Fibroblast of lung (primary cell): ENCODE measurements at regions not wholly inside any gene's neighbourhood (a gene's known extent, or its start where the extent isn't known, plus 50 kb on each side); places are given as distances from the start of the nearest gene placed in this dataset.

Source experiments
- EZH2 ChIP-seq: IDR thresholded peaks from 2 replicates; pipeline ENCODE4 v1.5.1; 2012; ENCODE audit warnings: low read length, control low read depth, mild to moderate bottlenecking; ENCODE audit errors: missing control alignments
- TF ChIP-seq, protein P1 (sequence below), 2 donors: IDR thresholded peaks in 1 of 2; conservative IDR thresholded peaks in 1 of 2; 1 replicate in 1 of 2; 2 replicates in 1 of 2; pipeline ENCODE4 v1.5.1; 2011 to 2012; ENCODE audit warnings: low read length in 2 of 2, control low read depth in 1 of 2, inconsistent platforms in 1 of 2, low read depth in 1 of 2, mild to moderate bottlenecking in 1 of 2

DNA sequence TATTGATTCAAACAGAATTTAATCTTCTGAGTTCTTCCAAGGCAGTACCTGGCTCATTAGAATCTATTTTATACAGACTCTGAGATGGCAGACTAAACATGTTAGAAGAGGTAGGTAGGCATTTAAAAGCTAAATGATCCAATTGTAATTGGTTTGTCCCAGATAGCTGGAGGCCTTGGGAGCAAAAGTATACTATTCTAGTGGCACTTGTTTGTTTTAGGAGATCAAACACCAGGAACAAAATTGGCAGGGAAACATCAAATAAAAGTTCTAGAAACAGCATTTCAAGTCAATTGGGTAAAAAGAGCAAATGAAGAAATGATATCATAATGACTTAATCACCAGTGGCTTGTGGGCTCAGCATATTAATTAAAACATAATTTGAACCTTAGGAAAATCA lies 521.4 kb downstream of the PRR16 start:
- no peak for TF ChIP-seq EZH2
- TF ChIP-seq, protein P1, sequence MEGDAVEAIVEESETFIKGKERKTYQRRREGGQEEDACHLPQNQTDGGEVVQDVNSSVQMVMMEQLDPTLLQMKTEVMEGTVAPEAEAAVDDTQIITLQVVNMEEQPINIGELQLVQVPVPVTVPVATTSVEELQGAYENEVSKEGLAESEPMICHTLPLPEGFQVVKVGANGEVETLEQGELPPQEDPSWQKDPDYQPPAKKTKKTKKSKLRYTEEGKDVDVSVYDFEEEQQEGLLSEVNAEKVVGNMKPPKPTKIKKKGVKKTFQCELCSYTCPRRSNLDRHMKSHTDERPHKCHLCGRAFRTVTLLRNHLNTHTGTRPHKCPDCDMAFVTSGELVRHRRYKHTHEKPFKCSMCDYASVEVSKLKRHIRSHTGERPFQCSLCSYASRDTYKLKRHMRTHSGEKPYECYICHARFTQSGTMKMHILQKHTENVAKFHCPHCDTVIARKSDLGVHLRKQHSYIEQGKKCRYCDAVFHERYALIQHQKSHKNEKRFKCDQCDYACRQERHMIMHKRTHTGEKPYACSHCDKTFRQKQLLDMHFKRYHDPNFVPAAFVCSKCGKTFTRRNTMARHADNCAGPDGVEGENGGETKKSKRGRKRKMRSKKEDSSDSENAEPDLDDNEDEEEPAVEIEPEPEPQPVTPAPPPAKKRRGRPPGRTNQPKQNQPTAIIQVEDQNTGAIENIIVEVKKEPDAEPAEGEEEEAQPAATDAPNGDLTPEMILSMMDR (conservative IDR thresholded peaks at IDR 0.05 in 1 of 2, IDR thresholded peaks at IDR 0.05 in 1 of 2; ENCODE audit: low read depth in 1 of 2, low read length in 2 of 2): no peak
